Activated B cell treated with CpG ODN at 0.5 μM for 24 hours (primary cell): ENCODE measurements at regions not wholly inside any gene's neighbourhood (a gene's known extent, or its start where the extent isn't known, plus 50 kb on each side); places are given as distances from the start of the nearest gene placed in this dataset.

Experiments used
- ATAC-seq: fragments of 200-7000 bp; cut with Tn5 transposase; one replicate; pipeline ENCODE4 v1.10.0; 2021; ENCODE audit warnings: low read depth, mild to moderate bottlenecking, moderate library complexity
- CTCF ChIA-PET: fragments of 350-600 bp; sonication (Branson Sonifier 250); formaldehyde crosslinking; loops from one replicate; lab custom pipeline; 2021; ENCODE audit warnings: antibody characterized with exemption; lab: Charles Lee
- POLR2A ChIA-PET: fragments of 350-600 bp; sonication (Branson Sonifier 250); formaldehyde crosslinking; loops from one replicate; lab custom pipeline; 2021; ENCODE audit warnings: antibody characterized with exemption; lab: Charles Lee
- DNase-seq: peaks from one replicate; pipeline ENCODE4 v3.0.0; 2022
- H3K27ac Mint-ChIP-seq: one replicate; pipeline ENCODE4 v1.8.0; 2020; ENCODE audit warnings: mixed read lengths
- H3K27me3 Mint-ChIP-seq: one replicate; pipeline ENCODE4 v1.8.0; 2021; ENCODE audit warnings: mixed read lengths
- H3K36me3 Mint-ChIP-seq: one replicate; pipeline ENCODE4 v1.8.0; 2021; ENCODE audit warnings: low read depth, mixed read lengths
- H3K4me1 Mint-ChIP-seq: one replicate; pipeline ENCODE4 v1.8.0; 2021; ENCODE audit warnings: mixed read lengths
- H3K4me3 Mint-ChIP-seq: one replicate; pipeline ENCODE4 v1.8.0; 2020; ENCODE audit warnings: mild to moderate bottlenecking, mixed read lengths
- H3K9me3 Mint-ChIP-seq: one replicate; pipeline ENCODE4 v1.8.0; 2020; ENCODE audit warnings: mixed read lengths
- CTCF ChIP-seq: fragments of 200-600 bp; IDR thresholded peaks from one replicate; pipeline ENCODE4 v1.8.0; 2022; ENCODE audit warnings: antibody characterized with exemption, mild to moderate bottlenecking
- intact Hi-C: fragments of 100-400 bp; cut with micrococcal nuclease; formaldehyde crosslinking; loops from one replicate; pipeline ENCODE4 v1.15.1; 2024

GRCh38 chr22:47967831-47968230 lies 1205.4 kb downstream of the TBC1D22A start:
- no peaks in the 10 kb centered on the region for H3K27me3 Mint-ChIP-seq
- CTCF ChIA-PET: no interaction called here
- H3K27ac Mint-ChIP-seq: no peak overlapping the region
- H3K9me3 Mint-ChIP-seq: no peaks in the 10 kb centered on the region
- H3K4me1 Mint-ChIP-seq: no peaks in the 10 kb centered on the region
- ATAC-seq (no peak), DNase-seq (no peak)
- no peak for TF ChIP-seq CTCF
- intact Hi-C loops: no loop called here
- H3K4me3 Mint-ChIP-seq: no peak overlapping the region
- no peaks in the 10 kb centered on the region for H3K36me3 Mint-ChIP-seq
- POLR2A ChIA-PET: no interaction called here

- no peaks in the 10 kb centered on the region for H3K9me3 Mint-ChIP-seq
- no peaks in the 10 kb centered on the region for H3K36me3 Mint-ChIP-seq
- DNase-seq (no peak), ATAC-seq (no peak)
- no peaks in the 10 kb centered on the region for H3K27me3 Mint-ChIP-seq
- POLR2A ChIA-PET: no interaction called here
- no peak overlapping the region for H3K27ac Mint-ChIP-seq
- no peaks in the 10 kb centered on the region for H3K4me1 Mint-ChIP-seq
- intact Hi-C loops: no loop called here
- H3K4me3 Mint-ChIP-seq: no peak overlapping the region
- no peak for TF ChIP-seq CTCF
- CTCF ChIA-PET: no interaction called here
Observed at GRCh38 chr22:47966316-47966715, 1203.9 kb downstream of the TBC1D22A start.

- H3K36me3 Mint-ChIP-seq: no peaks in the 10 kb centered on the region
- intact Hi-C loops: no loop called here
- no peak overlapping the region for H3K27ac Mint-ChIP-seq
- H3K9me3 Mint-ChIP-seq: no peaks in the 10 kb centered on the region
- ChIA-PET CTCF (no interaction called here), POLR2A (no interaction called here)
- DNase-seq (no peak), ATAC-seq (no peak)
- H3K4me3 Mint-ChIP-seq: no peak overlapping the region
- no peak for TF ChIP-seq CTCF
- no peaks in the 10 kb centered on the region for H3K4me1 Mint-ChIP-seq
- H3K27me3 Mint-ChIP-seq: no peaks in the 10 kb centered on the region
Observed at GRCh38 chr22:47965896-47966295, 1203.4 kb downstream of the TBC1D22A start.

- POLR2A ChIA-PET: no interaction called here
- H3K27ac Mint-ChIP-seq: no peak overlapping the region
- CTCF ChIA-PET: no interaction called here
- intact Hi-C loops: no loop called here
- H3K9me3 Mint-ChIP-seq: no peaks in the 10 kb centered on the region
- ATAC-seq: no peak
- TF ChIP-seq CTCF: no peak
- H3K36me3 Mint-ChIP-seq: no peaks in the 10 kb centered on the region
- peaks cover 1% of the 10 kb centered on the region for H3K27me3 Mint-ChIP-seq
- H3K4me3 Mint-ChIP-seq: no peak overlapping the region
- no peaks in the 10 kb centered on the region for H3K4me1 Mint-ChIP-seq
- no peak for DNase-seq
Observed at GRCh38 chr22:47965066-47965465, 1202.6 kb downstream of the TBC1D22A start.

GRCh38 chr22:47963660-47964059 lies 1201.2 kb downstream of the TBC1D22A start:
- ATAC-seq: no peak
- H3K9me3 Mint-ChIP-seq: peaks cover 2% of the 10 kb centered on the region
- intact Hi-C loops: no loop called here
- POLR2A ChIA-PET: no interaction called here
- H3K36me3 Mint-ChIP-seq: no peaks in the 10 kb centered on the region
- CTCF ChIA-PET: no interaction called here
- H3K4me3 Mint-ChIP-seq: no peak overlapping the region
- no peak for TF ChIP-seq CTCF
- H3K4me1 Mint-ChIP-seq: no peaks in the 10 kb centered on the region
- no peak overlapping the region for H3K27ac Mint-ChIP-seq
- DNase-seq: no peak
- H3K27me3 Mint-ChIP-seq: peaks cover 2% of the 10 kb centered on the region
